HepG2 (cell line): ENCODE measurements at regions not wholly inside any gene's neighbourhood (a gene's known extent, or its start where the extent isn't known, plus 50 kb on each side); places are given as distances from the start of the nearest gene placed in this dataset.

Experiments
- DR1 ChIP-seq: sonication (generic); formaldehyde crosslinking; IDR thresholded peaks from 2 replicates; pipeline ENCODE4 v1.8.0; 2021; ENCODE audit warnings: mild to moderate bottlenecking, missing genetic modification reagents, inconsistent platforms
- FOXA3 ChIP-seq: IDR thresholded peaks from 2 replicates; pipeline ENCODE4 v1.6.1; 2016; ENCODE audit warnings: missing genetic modification reagents, missing compliant biosample characterization
- HOXA5 ChIP-seq: sonication (generic); formaldehyde crosslinking; IDR thresholded peaks from 2 replicates; pipeline ENCODE4 v1.4.0; 2020; ENCODE audit warnings: missing genetic modification reagents
- KMT2A ChIP-seq: sonication (generic); formaldehyde crosslinking; IDR thresholded peaks from 2 replicates; pipeline ENCODE4 v1.4.0; 2020; ENCODE audit warnings: missing genetic modification reagents
- NFE2 ChIP-seq: sonication (generic); formaldehyde crosslinking; IDR thresholded peaks from 2 replicates; pipeline ENCODE4 v1.4.0; 2020; ENCODE audit warnings: missing genetic modification reagents
- NFIC ChIP-seq: IDR thresholded peaks from 2 replicates; pipeline ENCODE4 v1.6.1; 2012; ENCODE audit warnings: mild to moderate bottlenecking, low read length, inconsistent platforms
- ONECUT2 ChIP-seq: sonication (generic); formaldehyde crosslinking; IDR thresholded peaks from 2 replicates; pipeline ENCODE4 v1.4.0; 2020; ENCODE audit warnings: missing genetic modification reagents
- PHF21A ChIP-seq: sonication (generic); formaldehyde crosslinking; IDR thresholded peaks from 2 replicates; pipeline ENCODE4 v1.5.0; 2020; ENCODE audit warnings: mild to moderate bottlenecking, missing genetic modification reagents
- ZNF136 ChIP-seq: sonication (generic); formaldehyde crosslinking; IDR thresholded peaks from 2 replicates; pipeline ENCODE4 v1.8.1; 2022; ENCODE audit warnings: low read depth, mild to moderate bottlenecking, moderate library complexity, missing genetic modification reagents
- ZNF431 ChIP-seq: sonication (generic); formaldehyde crosslinking; IDR thresholded peaks from 2 replicates; pipeline ENCODE4 v1.9.0; 2022; ENCODE audit warnings: missing genetic modification reagents, low read depth, mild to moderate bottlenecking, borderline replicate concordance
- ZNF792 ChIP-seq: IDR thresholded peaks from 2 replicates; pipeline ENCODE4 v1.6.1; 2016
- TF ChIP-seq, protein P1 (sequence below): sonication (generic); formaldehyde crosslinking; IDR thresholded peaks from 2 replicates; pipeline ENCODE4 v1.5.1; 2020; ENCODE audit warnings: mild to moderate bottlenecking, missing genetic modification reagents
- TF ChIP-seq, protein P2 (sequence below): sonication (generic); formaldehyde crosslinking; IDR thresholded peaks from 2 replicates; pipeline ENCODE4 v1.4.0; 2020; ENCODE audit warnings: mild to moderate bottlenecking, missing genetic modification reagents
- TF ChIP-seq, protein P3 (sequence below): sonication (generic); formaldehyde crosslinking; IDR thresholded peaks from 2 replicates; pipeline ENCODE4 v1.4.0; 2020; ENCODE audit warnings: missing genetic modification reagents, borderline replicate concordance
- TF ChIP-seq, protein P4 (sequence below): sonication (generic); formaldehyde crosslinking; IDR thresholded peaks from 2 replicates; pipeline ENCODE4 v1.5.1; 2020; ENCODE audit warnings: mild to moderate bottlenecking, missing genetic modification reagents, borderline replicate concordance
- TF ChIP-seq, protein P5 (sequence below): sonication (generic); formaldehyde crosslinking; IDR thresholded peaks from 2 replicates; pipeline ENCODE4 v1.8.1; 2023; ENCODE audit warnings: mild to moderate bottlenecking, missing genetic modification reagents, borderline replicate concordance
- TF ChIP-seq, protein P6 (sequence below): sonication (generic); formaldehyde crosslinking; IDR thresholded peaks from 2 replicates; pipeline ENCODE4 v1.8.0; 2022; ENCODE audit warnings: missing genetic modification reagents, mild to moderate bottlenecking, moderate library complexity, borderline replicate concordance

DNA sequence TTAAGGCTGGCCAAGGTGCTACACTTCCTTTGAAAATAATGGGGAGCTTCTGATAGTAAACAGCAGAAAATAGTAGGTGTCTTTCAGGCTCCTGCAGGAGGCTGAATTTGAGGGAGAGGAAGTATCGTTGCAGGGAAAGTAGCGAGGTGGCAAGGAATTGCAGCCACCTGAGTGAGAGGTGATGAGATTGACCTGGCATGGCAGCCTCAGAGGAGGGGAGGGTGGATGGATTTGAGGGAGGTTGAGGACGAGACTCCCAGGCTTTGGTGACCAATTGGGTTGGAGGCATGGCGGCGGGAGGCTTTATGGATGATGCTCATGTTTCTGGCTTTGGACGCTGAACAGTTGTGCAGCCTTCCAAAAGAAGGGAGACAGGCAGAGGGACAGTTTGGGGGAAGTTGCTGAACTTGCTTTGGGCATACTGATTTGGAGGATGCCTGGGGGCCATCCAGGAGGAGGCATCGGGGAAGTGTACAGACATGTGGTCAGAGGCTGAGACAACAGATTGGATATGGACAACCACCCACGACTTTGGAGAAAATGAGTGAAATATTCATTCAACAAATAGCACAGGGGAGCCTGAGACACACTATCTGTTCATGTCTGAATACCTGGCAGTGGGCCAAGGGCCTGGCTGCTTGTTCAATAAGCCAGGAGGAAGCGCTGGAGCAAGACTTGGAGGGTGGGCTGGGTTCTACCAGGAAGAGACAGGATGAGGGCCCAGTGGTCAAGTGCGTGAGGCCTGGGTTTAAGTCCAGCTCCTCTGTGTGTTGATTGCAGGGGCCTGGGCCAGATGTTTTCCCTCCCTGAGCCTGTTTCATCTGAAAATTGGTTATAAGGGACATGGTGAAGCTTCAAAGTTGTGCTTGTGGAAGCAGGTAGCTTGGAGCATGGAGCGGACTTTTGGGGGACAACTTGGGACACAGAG is 113.2 kb downstream of the CEBPB start (continued):
- TF ChIP-seq, protein P1, sequence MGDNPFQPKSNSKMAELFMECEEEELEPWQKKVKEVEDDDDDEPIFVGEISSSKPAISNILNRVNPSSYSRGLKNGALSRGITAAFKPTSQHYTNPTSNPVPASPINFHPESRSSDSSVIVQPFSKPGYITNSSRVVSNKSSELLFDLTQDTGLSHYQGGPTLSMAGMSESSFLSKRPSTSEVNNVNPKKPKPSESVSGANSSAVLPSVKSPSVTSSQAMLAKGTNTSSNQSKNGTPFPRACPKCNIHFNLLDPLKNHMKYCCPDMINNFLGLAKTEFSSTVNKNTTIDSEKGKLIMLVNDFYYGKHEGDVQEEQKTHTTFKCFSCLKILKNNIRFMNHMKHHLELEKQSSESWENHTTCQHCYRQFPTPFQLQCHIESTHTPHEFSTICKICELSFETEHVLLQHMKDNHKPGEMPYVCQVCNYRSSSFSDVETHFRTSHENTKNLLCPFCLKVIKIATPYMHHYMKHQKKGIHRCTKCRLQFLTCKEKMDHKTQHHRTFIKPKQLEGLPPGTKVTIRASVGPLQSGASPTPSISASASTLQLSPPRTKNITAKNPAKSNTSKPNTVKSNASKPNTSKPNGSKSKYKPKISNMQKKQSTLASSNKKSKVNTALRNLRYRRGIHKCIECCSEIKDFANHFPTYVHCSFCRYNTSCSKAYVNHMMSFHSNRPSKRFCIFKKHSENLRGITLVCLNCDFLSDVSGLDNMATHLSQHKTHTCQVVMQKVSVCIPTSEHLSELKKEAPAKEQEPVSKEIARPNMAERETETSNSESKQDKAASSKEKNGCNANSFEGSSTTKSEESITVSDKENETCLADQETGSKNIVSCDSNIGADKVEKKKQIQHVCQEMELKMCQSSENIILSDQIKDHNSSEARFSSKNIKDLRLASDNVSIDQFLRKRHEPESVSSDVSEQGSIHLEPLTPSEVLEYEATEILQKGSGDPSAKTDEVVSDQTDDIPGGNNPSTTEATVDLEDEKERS (CRISPR knock-in tag), result peak; percentile 30; the same call in 1 of the 2 replicates
- TF ChIP-seq, protein P2, sequence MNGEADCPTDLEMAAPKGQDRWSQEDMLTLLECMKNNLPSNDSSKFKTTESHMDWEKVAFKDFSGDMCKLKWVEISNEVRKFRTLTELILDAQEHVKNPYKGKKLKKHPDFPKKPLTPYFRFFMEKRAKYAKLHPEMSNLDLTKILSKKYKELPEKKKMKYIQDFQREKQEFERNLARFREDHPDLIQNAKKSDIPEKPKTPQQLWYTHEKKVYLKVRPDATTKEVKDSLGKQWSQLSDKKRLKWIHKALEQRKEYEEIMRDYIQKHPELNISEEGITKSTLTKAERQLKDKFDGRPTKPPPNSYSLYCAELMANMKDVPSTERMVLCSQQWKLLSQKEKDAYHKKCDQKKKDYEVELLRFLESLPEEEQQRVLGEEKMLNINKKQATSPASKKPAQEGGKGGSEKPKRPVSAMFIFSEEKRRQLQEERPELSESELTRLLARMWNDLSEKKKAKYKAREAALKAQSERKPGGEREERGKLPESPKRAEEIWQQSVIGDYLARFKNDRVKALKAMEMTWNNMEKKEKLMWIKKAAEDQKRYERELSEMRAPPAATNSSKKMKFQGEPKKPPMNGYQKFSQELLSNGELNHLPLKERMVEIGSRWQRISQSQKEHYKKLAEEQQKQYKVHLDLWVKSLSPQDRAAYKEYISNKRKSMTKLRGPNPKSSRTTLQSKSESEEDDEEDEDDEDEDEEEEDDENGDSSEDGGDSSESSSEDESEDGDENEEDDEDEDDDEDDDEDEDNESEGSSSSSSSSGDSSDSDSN (CRISPR knock-in tag), result 0 out of 2 replicates have a peak, but pooled peaks have one; percentile 30
- TF ChIP-seq, protein P3, sequence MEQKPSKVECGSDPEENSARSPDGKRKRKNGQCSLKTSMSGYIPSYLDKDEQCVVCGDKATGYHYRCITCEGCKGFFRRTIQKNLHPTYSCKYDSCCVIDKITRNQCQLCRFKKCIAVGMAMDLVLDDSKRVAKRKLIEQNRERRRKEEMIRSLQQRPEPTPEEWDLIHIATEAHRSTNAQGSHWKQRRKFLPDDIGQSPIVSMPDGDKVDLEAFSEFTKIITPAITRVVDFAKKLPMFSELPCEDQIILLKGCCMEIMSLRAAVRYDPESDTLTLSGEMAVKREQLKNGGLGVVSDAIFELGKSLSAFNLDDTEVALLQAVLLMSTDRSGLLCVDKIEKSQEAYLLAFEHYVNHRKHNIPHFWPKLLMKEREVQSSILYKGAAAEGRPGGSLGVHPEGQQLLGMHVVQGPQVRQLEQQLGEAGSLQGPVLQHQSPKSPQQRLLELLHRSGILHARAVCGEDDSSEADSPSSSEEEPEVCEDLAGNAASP, result peak; percentile 8; the same call in 1 of the 2 replicates
- TF ChIP-seq KMT2A (CRISPR knock-in tag) (0 out of 2 replicates have a peak, but pooled peaks have one; percentile 55), NFIC (peak; percentile 76; the same call in 1 of the 2 replicates), ONECUT2 (CRISPR knock-in tag) (no peak), ZNF136 (CRISPR knock-in tag) (no peak), HOXA5 (CRISPR knock-in tag) (no peak), ZNF431 (no peak), NFE2 (no peak), PHF21A (CRISPR knock-in tag) (0 out of 2 replicates have a peak, but pooled peaks have one; percentile 39), FOXA3 (CRISPR knock-in tag) (peak; percentile 68), DR1 (peak; percentile 29; the same call in 1 of the 2 replicates), ZNF792 (CRISPR knock-in tag) (peak; percentile 22; the same call in 1 of the 2 replicates)
- TF ChIP-seq, protein P4, sequence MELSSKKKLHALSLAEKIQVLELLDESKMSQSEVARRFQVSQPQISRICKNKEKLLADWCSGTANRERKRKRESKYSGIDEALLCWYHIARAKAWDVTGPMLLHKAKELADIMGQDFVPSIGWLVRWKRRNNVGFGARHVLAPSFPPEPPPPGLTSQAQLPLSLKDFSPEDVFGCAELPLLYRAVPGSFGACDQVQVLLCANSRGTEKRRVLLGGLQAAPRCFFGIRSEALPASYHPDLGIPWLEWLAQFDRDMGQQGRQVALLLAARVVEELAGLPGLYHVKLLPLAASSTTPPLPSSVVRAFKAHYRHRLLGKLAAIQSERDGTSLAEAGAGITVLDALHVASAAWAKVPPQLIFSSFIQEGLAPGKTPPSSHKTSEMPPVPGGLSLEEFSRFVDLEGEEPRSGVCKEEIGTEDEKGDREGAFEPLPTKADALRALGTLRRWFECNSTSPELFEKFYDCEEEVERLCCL (CRISPR knock-in tag), result 0 out of 2 replicates have a peak, but pooled peaks have one; percentile 55
- TF ChIP-seq, protein P5, sequence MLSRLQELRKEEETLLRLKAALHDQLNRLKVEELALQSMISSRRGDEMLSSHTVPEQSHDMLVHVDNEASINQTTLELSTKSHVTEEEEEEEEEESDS (CRISPR knock-in tag), result no peak; the same call in 1 of the 2 replicates
- TF ChIP-seq, protein P6, sequence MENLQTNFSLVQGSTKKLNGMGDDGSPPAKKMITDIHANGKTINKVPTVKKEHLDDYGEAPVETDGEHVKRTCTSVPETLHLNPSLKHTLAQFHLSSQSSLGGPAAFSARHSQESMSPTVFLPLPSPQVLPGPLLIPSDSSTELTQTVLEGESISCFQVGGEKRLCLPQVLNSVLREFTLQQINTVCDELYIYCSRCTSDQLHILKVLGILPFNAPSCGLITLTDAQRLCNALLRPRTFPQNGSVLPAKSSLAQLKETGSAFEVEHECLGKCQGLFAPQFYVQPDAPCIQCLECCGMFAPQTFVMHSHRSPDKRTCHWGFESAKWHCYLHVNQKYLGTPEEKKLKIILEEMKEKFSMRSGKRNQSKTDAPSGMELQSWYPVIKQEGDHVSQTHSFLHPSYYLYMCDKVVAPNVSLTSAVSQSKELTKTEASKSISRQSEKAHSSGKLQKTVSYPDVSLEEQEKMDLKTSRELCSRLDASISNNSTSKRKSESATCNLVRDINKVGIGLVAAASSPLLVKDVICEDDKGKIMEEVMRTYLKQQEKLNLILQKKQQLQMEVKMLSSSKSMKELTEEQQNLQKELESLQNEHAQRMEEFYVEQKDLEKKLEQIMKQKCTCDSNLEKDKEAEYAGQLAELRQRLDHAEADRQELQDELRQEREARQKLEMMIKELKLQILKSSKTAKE, result peak; percentile 41; the same call in 1 of the 2 replicates
